ENCODE measurements at regions not wholly inside any gene's neighbourhood (a gene's known extent, or its start where the extent isn't known, plus 50 kb on each side); places are given as distances from the start of the nearest gene placed in this dataset.

DNA sequence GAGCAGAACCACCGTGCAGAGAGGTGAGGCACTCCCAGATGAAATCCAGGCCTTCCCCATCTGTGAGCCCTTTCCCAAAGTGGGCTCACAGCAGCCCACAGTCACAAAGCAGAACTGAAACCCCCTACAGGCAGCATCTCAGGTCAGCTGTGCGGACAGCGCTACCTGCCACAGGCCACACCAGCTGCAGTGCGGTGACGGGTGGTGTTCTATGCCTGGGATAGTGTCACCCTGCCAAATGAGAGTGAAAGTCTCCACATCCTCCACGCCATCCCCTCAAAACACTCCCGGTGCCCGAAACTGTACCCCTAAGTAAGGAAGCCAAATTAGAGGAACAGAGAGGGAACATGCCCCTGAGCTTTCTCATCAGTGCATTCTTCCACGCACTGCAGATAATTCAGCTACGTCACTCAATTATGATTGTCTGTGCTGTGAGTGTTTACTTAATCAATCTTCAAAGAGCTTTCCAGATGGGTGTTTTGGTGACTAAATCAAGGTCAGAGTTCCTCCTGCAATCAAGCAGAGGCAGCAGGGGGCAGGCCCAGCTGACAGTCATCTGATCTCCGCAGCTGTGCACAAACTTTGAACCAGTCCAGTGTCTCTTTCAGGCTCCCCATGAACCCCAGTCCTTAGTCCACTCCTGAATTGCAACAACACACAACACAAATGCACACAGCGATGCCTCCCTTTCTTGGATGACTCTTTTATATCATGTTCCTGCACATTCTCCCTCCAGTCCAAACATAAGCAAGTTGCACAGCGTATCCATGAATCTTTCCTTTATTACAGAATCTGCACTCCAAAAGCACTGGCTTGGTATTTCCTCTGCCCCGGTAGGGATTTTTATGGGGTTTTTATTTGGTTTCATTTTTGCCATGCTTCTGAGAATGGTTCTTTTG, 150.0 kb downstream of the TOMM20 start (continued):
- TF ChIP-seq ZNF20 (CRISPR knock-in tag; IDR thresholded peaks at IDR 0.05) (no peak), ZNF124 (CRISPR knock-in tag; IDR thresholded peaks at IDR 0.05) (peak; percentile 58; the same call in 1 of the 2 replicates), CBX1 (IDR thresholded peaks at IDR 0.05; ENCODE audit: low read depth) (peak; percentile 43), ZNF34 (CRISPR knock-in tag; IDR thresholded peaks at IDR 0.05; ENCODE audit: borderline replicate concordance) (no peak), ZKSCAN5 (CRISPR knock-in tag; IDR thresholded peaks at IDR 0.05) (no peak), ZNF224 (CRISPR knock-in tag; IDR thresholded peaks at IDR 0.05) (0 out of 2 replicates have a peak, but pooled peaks have one; percentile 37), ZNF24 (IDR thresholded peaks at IDR 0.05) (peak; percentile 65; the same call in 1 of the 2 replicates), ZBTB42 (CRISPR knock-in tag; IDR thresholded peaks at IDR 0.05) (peak; percentile 94), ZNF10 (CRISPR knock-in tag; IDR thresholded peaks at IDR 0.05; ENCODE audit: borderline replicate concordance, low read depth) (no peak), ARID2 (CRISPR knock-in tag; IDR thresholded peaks at IDR 0.05; ENCODE audit: borderline replicate concordance) (peak; percentile 41; the same call in 1 of the 2 replicates), FLYWCH1 (CRISPR knock-in tag; IDR thresholded peaks at IDR 0.05) (no peak), REPIN1 (CRISPR knock-in tag; IDR thresholded peaks at IDR 0.05; ENCODE audit: borderline replicate concordance, low read depth) (peak; percentile 63; the same call in 1 of the 2 replicates), NPAS2 (CRISPR knock-in tag; IDR thresholded peaks at IDR 0.05; ENCODE audit: borderline replicate concordance) (no peak), ZSCAN20 (CRISPR knock-in tag; IDR thresholded peaks at IDR 0.05; ENCODE audit: borderline replicate concordance) (no peak), SNAI1 (CRISPR knock-in tag; IDR thresholded peaks at IDR 0.05; ENCODE audit: borderline replicate concordance) (no peak), GLI4 (CRISPR knock-in tag; IDR thresholded peaks at IDR 0.05; ENCODE audit: borderline replicate concordance) (no peak), MXD4 (CRISPR knock-in tag; IDR thresholded peaks at IDR 0.05) (peak; percentile 16; the same call in 1 of the 2 replicates)
- TF ChIP-seq, protein P1, sequence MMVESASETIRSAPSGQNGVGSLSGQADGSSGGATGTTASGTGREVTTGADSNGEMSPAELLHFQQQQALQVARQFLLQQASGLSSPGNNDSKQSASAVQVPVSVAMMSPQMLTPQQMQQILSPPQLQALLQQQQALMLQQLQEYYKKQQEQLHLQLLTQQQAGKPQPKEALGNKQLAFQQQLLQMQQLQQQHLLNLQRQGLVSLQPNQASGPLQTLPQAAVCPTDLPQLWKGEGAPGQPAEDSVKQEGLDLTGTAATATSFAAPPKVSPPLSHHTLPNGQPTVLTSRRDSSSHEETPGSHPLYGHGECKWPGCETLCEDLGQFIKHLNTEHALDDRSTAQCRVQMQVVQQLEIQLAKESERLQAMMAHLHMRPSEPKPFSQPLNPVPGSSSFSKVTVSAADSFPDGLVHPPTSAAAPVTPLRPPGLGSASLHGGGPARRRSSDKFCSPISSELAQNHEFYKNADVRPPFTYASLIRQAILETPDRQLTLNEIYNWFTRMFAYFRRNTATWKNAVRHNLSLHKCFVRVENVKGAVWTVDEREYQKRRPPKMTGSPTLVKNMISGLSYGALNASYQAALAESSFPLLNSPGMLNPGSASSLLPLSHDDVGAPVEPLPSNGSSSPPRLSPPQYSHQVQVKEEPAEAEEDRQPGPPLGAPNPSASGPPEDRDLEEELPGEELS (CRISPR knock-in tag; IDR thresholded peaks at IDR 0.05): peak; percentile 95
- TF ChIP-seq, protein P2, sequence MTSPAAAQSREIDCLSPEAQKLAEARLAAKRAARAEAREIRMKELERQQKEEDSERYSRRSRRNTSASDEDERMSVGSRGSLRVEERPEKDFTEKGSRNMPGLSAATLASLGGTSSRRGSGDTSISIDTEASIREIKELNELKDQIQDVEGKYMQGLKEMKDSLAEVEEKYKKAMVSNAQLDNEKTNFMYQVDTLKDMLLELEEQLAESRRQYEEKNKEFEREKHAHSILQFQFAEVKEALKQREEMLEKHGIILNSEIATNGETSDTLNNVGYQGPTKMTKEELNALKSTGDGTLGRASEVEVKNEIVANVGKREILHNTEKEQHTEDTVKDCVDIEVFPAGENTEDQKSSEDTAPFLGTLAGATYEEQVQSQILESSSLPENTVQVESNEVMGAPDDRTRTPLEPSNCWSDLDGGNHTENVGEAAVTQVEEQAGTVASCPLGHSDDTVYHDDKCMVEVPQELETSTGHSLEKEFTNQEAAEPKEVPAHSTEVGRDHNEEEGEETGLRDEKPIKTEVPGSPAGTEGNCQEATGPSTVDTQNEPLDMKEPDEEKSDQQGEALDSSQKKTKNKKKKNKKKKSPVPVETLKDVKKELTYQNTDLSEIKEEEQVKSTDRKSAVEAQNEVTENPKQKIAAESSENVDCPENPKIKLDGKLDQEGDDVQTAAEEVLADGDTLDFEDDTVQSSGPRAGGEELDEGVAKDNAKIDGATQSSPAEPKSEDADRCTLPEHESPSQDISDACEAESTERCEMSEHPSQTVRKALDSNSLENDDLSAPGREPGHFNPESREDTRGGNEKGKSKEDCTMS (CRISPR knock-in tag; conservative IDR thresholded peaks at IDR 0.05): 0 out of 2 replicates have a peak, but pooled peaks have one; percentile 58
- TF ChIP-seq, protein P3, sequence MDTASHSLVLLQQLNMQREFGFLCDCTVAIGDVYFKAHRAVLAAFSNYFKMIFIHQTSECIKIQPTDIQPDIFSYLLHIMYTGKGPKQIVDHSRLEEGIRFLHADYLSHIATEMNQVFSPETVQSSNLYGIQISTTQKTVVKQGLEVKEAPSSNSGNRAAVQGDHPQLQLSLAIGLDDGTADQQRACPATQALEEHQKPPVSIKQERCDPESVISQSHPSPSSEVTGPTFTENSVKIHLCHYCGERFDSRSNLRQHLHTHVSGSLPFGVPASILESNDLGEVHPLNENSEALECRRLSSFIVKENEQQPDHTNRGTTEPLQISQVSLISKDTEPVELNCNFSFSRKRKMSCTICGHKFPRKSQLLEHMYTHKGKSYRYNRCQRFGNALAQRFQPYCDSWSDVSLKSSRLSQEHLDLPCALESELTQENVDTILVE (CRISPR knock-in tag; IDR thresholded peaks at IDR 0.05): no peak
- TF ChIP-seq, protein P4, sequence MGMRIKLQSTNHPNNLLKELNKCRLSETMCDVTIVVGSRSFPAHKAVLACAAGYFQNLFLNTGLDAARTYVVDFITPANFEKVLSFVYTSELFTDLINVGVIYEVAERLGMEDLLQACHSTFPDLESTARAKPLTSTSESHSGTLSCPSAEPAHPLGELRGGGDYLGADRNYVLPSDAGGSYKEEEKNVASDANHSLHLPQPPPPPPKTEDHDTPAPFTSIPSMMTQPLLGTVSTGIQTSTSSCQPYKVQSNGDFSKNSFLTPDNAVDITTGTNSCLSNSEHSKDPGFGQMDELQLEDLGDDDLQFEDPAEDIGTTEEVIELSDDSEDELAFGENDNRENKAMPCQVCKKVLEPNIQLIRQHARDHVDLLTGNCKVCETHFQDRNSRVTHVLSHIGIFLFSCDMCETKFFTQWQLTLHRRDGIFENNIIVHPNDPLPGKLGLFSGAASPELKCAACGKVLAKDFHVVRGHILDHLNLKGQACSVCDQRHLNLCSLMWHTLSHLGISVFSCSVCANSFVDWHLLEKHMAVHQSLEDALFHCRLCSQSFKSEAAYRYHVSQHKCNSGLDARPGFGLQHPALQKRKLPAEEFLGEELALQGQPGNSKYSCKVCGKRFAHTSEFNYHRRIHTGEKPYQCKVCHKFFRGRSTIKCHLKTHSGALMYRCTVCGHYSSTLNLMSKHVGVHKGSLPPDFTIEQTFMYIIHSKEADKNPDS (CRISPR knock-in tag; IDR thresholded peaks at IDR 0.05): 0 out of 2 replicates have a peak, but pooled peaks have one; percentile 82
